HepG2 (cell line): ENCODE measurements at regions not wholly inside any gene's neighbourhood (a gene's known extent, or its start where the extent isn't known, plus 50 kb on each side); places are given as distances from the start of the nearest gene placed in this dataset.

Experiments
- ATAC-seq: fragments of 200-7000 bp; cut with Tn5 transposase; 3 replicates; pipeline ENCODE4 v1.9.1; 2020; ENCODE audit warnings: mild to moderate bottlenecking, moderate library complexity
- BruUV-seq: library from RNA; stranded (reverse); fragments of 400-500 nt; replicated peaks from 2 replicates; lab custom pipeline; 2021; lab: Mats Ljungman, UMichigan
- CTCF ChIA-PET: fragments of 300-600 bp; formaldehyde crosslinking; extraction: SDS; loops from one replicate; lab custom pipeline; 2021; ENCODE audit warnings: low total read pairs, inconsistent platforms, low intra/inter-chr PET ratio; lab: Yijun Ruan, JAX
- POLR2A ChIA-PET: fragments of 350-600 bp; sonication (Branson Sonifier 250); formaldehyde crosslinking; loops from one replicate; lab custom pipeline; 2020; ENCODE audit warnings: antibody characterized with exemption, inconsistent platforms; lab: Yijun Ruan, JAX
- DNase-seq: peaks from one replicate; pipeline ENCODE4 v3.0.0-alpha.2; 2015; ENCODE audit warnings: low spot score
- FAIRE-seq: peaks from 3 replicates; lab custom pipeline; 2011; peaks lifted over from hg19 to GRCh38; lab: Jason Lieb, UNC
- H2AFZ ChIP-seq: one replicate; pipeline ENCODE4 v1.6.1; 2011; ENCODE audit warnings: low read length, inconsistent platforms
- H3K27ac ChIP-seq: fragments of 300-600 bp; 3 replicates; pipeline ENCODE4 v1.8.0; 2011; ENCODE audit warnings: mixed run types, mild to moderate bottlenecking, mixed read lengths, low read length, inconsistent platforms; ENCODE audit not compliant: insufficient read depth; ENCODE audit errors: extremely low read length
- H3K27me3 ChIP-seq, 2 experiments: fragments of 200-600 bp in 1 of 2; 2 replicates in 1 of 2; 3 replicates in 1 of 2; pipeline versions ENCODE4 v1.6.0 to v1.8.0; 2011; ENCODE audit warnings: low read length in 2 of 2, mild to moderate bottlenecking in 2 of 2, moderate library complexity in 2 of 2, inconsistent platforms in 1 of 2; ENCODE audit not compliant: insufficient read depth in 2 of 2, control insufficient read depth in 1 of 2
- H3K36me3 ChIP-seq, 2 experiments: fragments of 200-600 bp in 1 of 2; replicated peaks in 1 of 2; 2 replicates in 1 of 2; 3 replicates in 1 of 2; pipeline versions ENCODE4 v1.5.1 to v1.8.0; 2011; ENCODE audit warnings: low read length in 2 of 2, inconsistent platforms in 1 of 2; ENCODE audit not compliant: insufficient read depth in 2 of 2, control insufficient read depth in 1 of 2
- H3K4me1 ChIP-seq: 2 replicates; pipeline ENCODE4 v1.5.1; 2012; ENCODE audit warnings: low read length, inconsistent platforms; ENCODE audit not compliant: insufficient read depth
- H3K4me2 ChIP-seq: 2 replicates; pipeline ENCODE4 v1.6.0; 2011; ENCODE audit warnings: low read depth, low read length, inconsistent platforms
- H3K4me3 ChIP-seq, 3 experiments: fragments of 200-600 bp in 1 of 3; sonication (generic), shearing (Covaris generic) in 1 of 3; replicated peaks in 1 of 3; 2 replicates each; pipeline ENCODE4 v1.5.1; 2011 to 2016; ENCODE audit warnings: low read length in 3 of 3, inconsistent platforms in 2 of 3, low read depth in 2 of 3, mild to moderate bottlenecking in 2 of 3, control low read depth in 1 of 3, mixed read lengths in 1 of 3; ENCODE audit not compliant: insufficient read depth in 1 of 3
- H3K79me2 ChIP-seq: one replicate; pipeline ENCODE4 v1.6.1; 2011; ENCODE audit warnings: low read length, inconsistent platforms; ENCODE audit not compliant: insufficient read depth
- H3K9ac ChIP-seq: 2 replicates; pipeline ENCODE4 v1.6.0; 2011; ENCODE audit warnings: mild to moderate bottlenecking, low read depth, low read length, inconsistent platforms; ENCODE audit not compliant: insufficient read depth
- H3K9me3 ChIP-seq: 2 replicates; pipeline ENCODE4 v1.5.1; 2012; ENCODE audit warnings: mild to moderate bottlenecking, low read length
- H4K20me1 ChIP-seq: 2 replicates; pipeline ENCODE4 v1.6.0; 2011; ENCODE audit warnings: inconsistent platforms, mild to moderate bottlenecking, low read length, moderate library complexity; ENCODE audit not compliant: insufficient read depth
- DRAP1 ChIP-seq: IDR thresholded peaks from 2 replicates; pipeline ENCODE4 v1.6.1; 2016; ENCODE audit warnings: missing genetic modification reagents, missing compliant biosample characterization
- MED13 ChIP-seq: sonication (generic); formaldehyde crosslinking; IDR thresholded peaks from 2 replicates; pipeline ENCODE4 v1.5.0; 2020; ENCODE audit warnings: missing genetic modification reagents
- NCOA5 ChIP-seq: sonication (generic); formaldehyde crosslinking; IDR thresholded peaks from 2 replicates; pipeline ENCODE4 v1.4.0; 2020; ENCODE audit warnings: missing genetic modification reagents
- NFAT5 ChIP-seq: sonication (generic); formaldehyde crosslinking; IDR thresholded peaks from 2 replicates; pipeline ENCODE4 v1.4.0; 2020; ENCODE audit warnings: missing genetic modification reagents
- NR0B2 ChIP-seq: sonication (generic); formaldehyde crosslinking; IDR thresholded peaks from 2 replicates; pipeline ENCODE4 v1.4.0; 2020; ENCODE audit warnings: mild to moderate bottlenecking, missing genetic modification reagents
- POLR2G ChIP-seq: fragments of 200-400 bp; formaldehyde crosslinking; IDR thresholded peaks from 2 replicates; pipeline ENCODE4 v1.6.1; 2018; ENCODE audit warnings: mild to moderate bottlenecking, low read depth, low read length, moderate library complexity
- RORA ChIP-seq: sonication (generic); formaldehyde crosslinking; IDR thresholded peaks from 2 replicates; pipeline ENCODE4 v1.5.0; 2020; ENCODE audit warnings: mild to moderate bottlenecking, missing genetic modification reagents, moderate library complexity
- ZNF205 ChIP-seq: IDR thresholded peaks from 2 replicates; pipeline ENCODE4 v1.6.1; 2018; ENCODE audit warnings: missing biosample characterization, missing genetic modification reagents
- ZNF550 ChIP-seq: sonication (generic); formaldehyde crosslinking; IDR thresholded peaks from 2 replicates; pipeline ENCODE4 v1.4.0; 2020; ENCODE audit warnings: mild to moderate bottlenecking, missing genetic modification reagents, borderline replicate concordance
- ZNF572 ChIP-seq: sonication (generic); formaldehyde crosslinking; IDR thresholded peaks from 2 replicates; pipeline ENCODE4 v1.5.1; 2020; ENCODE audit warnings: mild to moderate bottlenecking, missing genetic modification reagents
- ZNF605 ChIP-seq: sonication (generic); formaldehyde crosslinking; IDR thresholded peaks from 2 replicates; pipeline ENCODE4 v1.8.0; 2022; ENCODE audit warnings: mild to moderate bottlenecking, missing genetic modification reagents
- ZNF615 ChIP-seq: sonication (generic); formaldehyde crosslinking; IDR thresholded peaks from 2 replicates; pipeline ENCODE4 v1.5.0; 2020; ENCODE audit warnings: mild to moderate bottlenecking, missing genetic modification reagents, borderline replicate concordance
- ZNF619 ChIP-seq: sonication (generic); formaldehyde crosslinking; IDR thresholded peaks from 2 replicates; pipeline ENCODE4 v1.4.0; 2020; ENCODE audit warnings: mild to moderate bottlenecking, missing genetic modification reagents
- ZNF646 ChIP-seq: sonication (generic); formaldehyde crosslinking; IDR thresholded peaks from 2 replicates; pipeline ENCODE4 v1.9.0; 2021; ENCODE audit warnings: mild to moderate bottlenecking, missing genetic modification reagents
- WGBS: methylation state at CpG from one replicate; pipeline ENCODE4 v1.1.6; 2017; ENCODE audit warnings: low lambda C conversion rate; 5-methylcytosine and 5-hydroxymethylcytosine counted together
- in situ Hi-C: cut with HindIII; loops from 2 replicates; pipeline ENCODE4 v1.10.0; 2017; ENCODE audit warnings: low pct_unique_long_range_greater_than_20kb; ENCODE audit not compliant: extremely low pct_ligation_motif_present
- intact Hi-C: fragments of 100-400 bp; cut with micrococcal nuclease; formaldehyde crosslinking; loops from one replicate; pipeline ENCODE4 v1.10.0; 2022; ENCODE audit not compliant: unreplicated experiment

- Histone ChIP-seq H3K36me3 (no peaks in the 10 kb centered on the region), H3K4me1 (peaks cover 4% of the 10 kb centered on the region; the same call in 1 of the 2 replicates), H3K4me3 (no peak overlapping the region), H3K9ac (no peak overlapping the region), H3K4me2 (no peak overlapping the region), H3K27ac (no peak overlapping the region), H4K20me1 (no peaks in the 10 kb centered on the region), H2AFZ (no peak overlapping the region), H3K27me3 (peaks cover 8 to 31% of the 10 kb centered on the region in 2 experiments; a peak in 4 of 5 replicates), H3K79me2 (no peaks in the 10 kb centered on the region), H3K9me3 (no peaks in the 10 kb centered on the region)
- BruUV-seq = no TSS peak
- ATAC-seq (no peak), FAIRE-seq (no peak), DNase-seq (no peak)
- POLR2A ChIA-PET = no interaction called here
- intact Hi-C loops (no loop called here), in situ Hi-C loops (no loop called here)
- no peak for TF ChIP-seq ZNF615
- no peak for TF ChIP-seq ZNF619 (CRISPR knock-in tag)
- TF ChIP-seq NFAT5 (CRISPR knock-in tag) = no peak
- no peak for TF ChIP-seq MED13 (CRISPR knock-in tag)
- TF ChIP-seq ZNF205 = no peak
- no peak for TF ChIP-seq ZNF572 (CRISPR knock-in tag)
- no peak for TF ChIP-seq POLR2G
- TF ChIP-seq NR0B2 = no peak
- TF ChIP-seq NCOA5 (CRISPR knock-in tag) = no peak
- TF ChIP-seq DRAP1 (CRISPR knock-in tag) = no peak
- no peak for TF ChIP-seq ZNF646 (CRISPR knock-in tag)
- TF ChIP-seq RORA = no peak
- no peak for TF ChIP-seq ZNF550 (CRISPR knock-in tag)
- TF ChIP-seq ZNF605 (CRISPR knock-in tag) = no peak
- CTCF ChIA-PET = no interaction called here
- WGBS = 0% methylated on average over 2 of the region's 3 CpGs
These were observed 99.6 kb downstream of the FAM53A start for GRCh38 chr4:1584498-1584897.
